Memory B cell (primary cell): ENCODE measurements at regions not wholly inside any gene's neighbourhood (a gene's known extent, or its start where the extent isn't known, plus 50 kb on each side); places are given as distances from the start of the nearest gene placed in this dataset.

ENCODE experiments used
- ATAC-seq: fragments of 150-1000 bp; cut with Tn5 transposase; 2 replicates; pipeline ENCODE4 v1.10.0; 2021; ENCODE audit warnings: low read depth, mild to moderate bottlenecking, moderate library complexity
- DNase-seq, 2 donors: peaks; one replicate each; pipeline ENCODE4 v3.0.0; 2022; ENCODE audit warnings: low spot score in 2 of 2
- H3K27ac Mint-ChIP-seq: one replicate; pipeline ENCODE4 v1.8.0; 2022; ENCODE audit warnings: mild to moderate bottlenecking, moderate library complexity, mixed read lengths
- H3K27me3 Mint-ChIP-seq: one replicate; pipeline ENCODE4 v1.8.0; 2022; ENCODE audit warnings: mixed read lengths
- H3K36me3 Mint-ChIP-seq: one replicate; pipeline ENCODE4 v1.8.0; 2022; ENCODE audit warnings: mild to moderate bottlenecking, mixed read lengths
- H3K4me1 Mint-ChIP-seq: one replicate; pipeline ENCODE4 v1.8.0; 2022; ENCODE audit warnings: mixed read lengths
- H3K4me3 Mint-ChIP-seq: one replicate; pipeline ENCODE4 v1.8.0; 2022; ENCODE audit warnings: mild to moderate bottlenecking, moderate library complexity, mixed read lengths
- H3K9me3 Mint-ChIP-seq: one replicate; pipeline ENCODE4 v1.8.0; 2022; ENCODE audit warnings: mixed read lengths

GRCh38 chr5:117675646-117676045, 1101.0 kb upstream of the SEMA6A start:
- H3K27me3 Mint-ChIP-seq: no peaks in the 10 kb centered on the region

GRCh38 chr5:117671551-117671950, 1096.9 kb upstream of the SEMA6A start:
- no peak for ATAC-seq
- DNase-seq: no peak
- H3K4me3 Mint-ChIP-seq: no peak overlapping the region

More at GRCh38 chr5:117675646-117676045, 1101.0 kb upstream of the SEMA6A start:
- Mint-ChIP-seq H3K4me3 (no peak overlapping the region), H3K27ac (no peak overlapping the region), H3K4me1 (no peaks in the 10 kb centered on the region), H3K36me3 (no peaks in the 10 kb centered on the region), H3K9me3 (no peaks in the 10 kb centered on the region)
- DNase-seq (no peak), ATAC-seq (no peak)

GRCh38 chr5:117667105-117667504, 1092.5 kb upstream of the SEMA6A start:
- H3K4me3 Mint-ChIP-seq: no peak overlapping the region
- no peak overlapping the region for H3K27ac Mint-ChIP-seq

More at GRCh38 chr5:117671551-117671950, 1096.9 kb upstream of the SEMA6A start:
- no peaks in the 10 kb centered on the region for H3K4me1 Mint-ChIP-seq
- H3K27ac Mint-ChIP-seq: no peak overlapping the region
- no peaks in the 10 kb centered on the region for H3K9me3 Mint-ChIP-seq
- H3K36me3 Mint-ChIP-seq: no peaks in the 10 kb centered on the region
- H3K27me3 Mint-ChIP-seq: no peaks in the 10 kb centered on the region

GRCh38 chr5:117665121-117665520, 1090.5 kb upstream of the SEMA6A start:
- Mint-ChIP-seq H3K9me3 (peaks cover 1% of the 10 kb centered on the region), H3K4me3 (no peak overlapping the region), H3K4me1 (no peaks in the 10 kb centered on the region), H3K27ac (no peak overlapping the region), H3K27me3 (no peaks in the 10 kb centered on the region), H3K36me3 (no peaks in the 10 kb centered on the region)
- no peak for DNase-seq
- no peak for ATAC-seq

More at GRCh38 chr5:117667105-117667504, 1092.5 kb upstream of the SEMA6A start:
- Mint-ChIP-seq H3K9me3 (peaks cover 1% of the 10 kb centered on the region), H3K4me1 (no peaks in the 10 kb centered on the region), H3K27me3 (no peaks in the 10 kb centered on the region), H3K36me3 (no peaks in the 10 kb centered on the region)
- DNase-seq: no peak
- ATAC-seq: no peak

- DNase-seq: no peak
- Mint-ChIP-seq H3K9me3 (peaks cover 1% of the 10 kb centered on the region), H3K27ac (no peak overlapping the region), H3K27me3 (no peaks in the 10 kb centered on the region), H3K4me1 (no peaks in the 10 kb centered on the region), H3K36me3 (no peaks in the 10 kb centered on the region), H3K4me3 (no peak overlapping the region)
- no peak for ATAC-seq
Observed at GRCh38 chr5:117662361-117662760, 1087.7 kb upstream of the SEMA6A start.

GRCh38 chr5:117657541-117657940, 1082.9 kb upstream of the SEMA6A start:
- H3K4me3 Mint-ChIP-seq: no peak overlapping the region
- H3K9me3 Mint-ChIP-seq: no peaks in the 10 kb centered on the region
- no peak overlapping the region for H3K27ac Mint-ChIP-seq
- ATAC-seq (no peak), DNase-seq (no peak)
- H3K27me3 Mint-ChIP-seq: no peaks in the 10 kb centered on the region
- H3K36me3 Mint-ChIP-seq: no peaks in the 10 kb centered on the region
- no peaks in the 10 kb centered on the region for H3K4me1 Mint-ChIP-seq

- Mint-ChIP-seq H3K27me3 (no peaks in the 10 kb centered on the region), H3K4me3 (no peak overlapping the region)
- no peak for DNase-seq
Observed at GRCh38 chr5:117652958-117653280, 1078.3 kb upstream of the SEMA6A start.

GRCh38 chr5:117652036-117652957, 1077.7 kb upstream of the SEMA6A start:
- no peak for DNase-seq
- Mint-ChIP-seq H3K4me3 (no peak overlapping the region), H3K36me3 (no peaks in the 10 kb centered on the region), H3K4me1 (no peaks in the 10 kb centered on the region), H3K27me3 (no peaks in the 10 kb centered on the region), H3K27ac (no peak overlapping the region), H3K9me3 (no peaks in the 10 kb centered on the region)
- no peak for ATAC-seq

More at GRCh38 chr5:117652958-117653280, 1078.3 kb upstream of the SEMA6A start:
- H3K36me3 Mint-ChIP-seq: no peaks in the 10 kb centered on the region
- no peaks in the 10 kb centered on the region for H3K4me1 Mint-ChIP-seq
- no peak for ATAC-seq
- no peak overlapping the region for H3K27ac Mint-ChIP-seq
- H3K9me3 Mint-ChIP-seq: no peaks in the 10 kb centered on the region

GRCh38 chr5:117649821-117650220, 1075.2 kb upstream of the SEMA6A start:
- Mint-ChIP-seq H3K9me3 (no peaks in the 10 kb centered on the region), H3K36me3 (no peaks in the 10 kb centered on the region), H3K4me1 (no peaks in the 10 kb centered on the region), H3K4me3 (no peak overlapping the region), H3K27me3 (no peaks in the 10 kb centered on the region), H3K27ac (no peak overlapping the region)
- no peak for DNase-seq
- ATAC-seq: no peak

GRCh38 chr5:117645400-117645799, 1070.8 kb upstream of the SEMA6A start:
- no peaks in the 10 kb centered on the region for H3K4me1 Mint-ChIP-seq
- no peak overlapping the region for H3K4me3 Mint-ChIP-seq
- DNase-seq (no peak), ATAC-seq (no peak)
- peaks cover 1% of the 10 kb centered on the region for H3K9me3 Mint-ChIP-seq
- no peaks in the 10 kb centered on the region for H3K27me3 Mint-ChIP-seq
- H3K36me3 Mint-ChIP-seq: no peaks in the 10 kb centered on the region
- H3K27ac Mint-ChIP-seq: no peak overlapping the region

- Mint-ChIP-seq H3K27me3 (no peaks in the 10 kb centered on the region), H3K4me3 (no peak overlapping the region), H3K4me1 (no peaks in the 10 kb centered on the region), H3K9me3 (no peaks in the 10 kb centered on the region), H3K36me3 (no peaks in the 10 kb centered on the region), H3K27ac (no peak overlapping the region)
- ATAC-seq (no peak), DNase-seq (no peak)
Observed at GRCh38 chr5:117638581-117638980, 1064.0 kb upstream of the SEMA6A start.

- Mint-ChIP-seq H3K36me3 (no peaks in the 10 kb centered on the region), H3K27me3 (no peaks in the 10 kb centered on the region), H3K4me1 (no peaks in the 10 kb centered on the region), H3K4me3 (no peak overlapping the region), H3K27ac (no peak overlapping the region), H3K9me3 (peaks cover 8% of the 10 kb centered on the region)
- ATAC-seq (no peak), DNase-seq (no peak)
Observed at GRCh38 chr5:117633093-117633492, 1058.5 kb upstream of the SEMA6A start.

- Mint-ChIP-seq H3K4me3 (no peak overlapping the region), H3K36me3 (no peaks in the 10 kb centered on the region), H3K9me3 (peaks cover 3% of the 10 kb centered on the region), H3K4me1 (no peaks in the 10 kb centered on the region), H3K27ac (no peak overlapping the region), H3K27me3 (no peaks in the 10 kb centered on the region)
- ATAC-seq (no peak), DNase-seq (no peak)
Observed at GRCh38 chr5:117624201-117624600, 1049.6 kb upstream of the SEMA6A start.

- H3K9me3 Mint-ChIP-seq: peaks cover 8% of the 10 kb centered on the region
- H3K27ac Mint-ChIP-seq: no peak overlapping the region
- H3K4me3 Mint-ChIP-seq: no peak overlapping the region
- no peak for DNase-seq
- H3K4me1 Mint-ChIP-seq: no peaks in the 10 kb centered on the region
- H3K27me3 Mint-ChIP-seq: no peaks in the 10 kb centered on the region
- no peaks in the 10 kb centered on the region for H3K36me3 Mint-ChIP-seq
- ATAC-seq: no peak
Observed at GRCh38 chr5:117623042-117623805, 1048.6 kb upstream of the SEMA6A start.
